Choroid plexus epithelial cell (primary cell): ENCODE measurements at regions not wholly inside any gene's neighbourhood (a gene's known extent, or its start where the extent isn't known, plus 50 kb on each side); places are given as distances from the start of the nearest gene placed in this dataset.
A peak's percentile ranks its signal among the peaks of the same experiment; 100 is the strongest.
"Not testable (repeated sequence)": the region's sequence is repeated elsewhere in the genome, so short reads cannot be mapped to it uniquely, and the experiment has no call there.

Source experiments
- DNase-seq: peaks from one replicate; pipeline ENCODE4 v3.0.0-alpha.2; 2010; ENCODE audit warnings: low read depth
- H3K4me3 ChIP-seq: 2 replicates; pipeline ENCODE4 v1.5.1; 2011; ENCODE audit warnings: low read depth, mild to moderate bottlenecking, control low read depth, low read length, moderate library complexity
- TF ChIP-seq, protein P1 (sequence below): conservative IDR thresholded peaks from 2 replicates; pipeline ENCODE4 v1.5.1; 2011; ENCODE audit warnings: low read depth, mild to moderate bottlenecking, control low read depth, inconsistent platforms, low read length, moderate library complexity

DNA sequence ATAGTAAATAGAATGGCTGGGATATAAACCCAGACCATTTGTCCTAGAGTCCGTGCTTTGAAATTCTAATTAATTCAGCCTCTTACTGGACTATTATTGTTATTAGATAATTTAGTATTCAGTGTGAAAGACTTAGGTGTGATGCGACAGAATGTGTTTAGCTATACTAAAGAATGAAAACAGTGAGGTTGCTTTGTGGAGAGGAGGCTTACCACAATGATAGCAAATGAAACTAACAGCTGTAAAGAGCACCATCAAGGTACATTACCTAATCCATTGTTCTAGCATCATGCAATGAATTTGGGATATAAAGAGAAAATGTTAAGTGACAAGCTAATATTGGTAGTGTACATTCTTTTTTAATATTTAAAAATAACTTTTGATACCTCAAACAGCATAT lies 911.1 kb downstream of the KCNT2 start:
- H3K4me3 ChIP-seq: no peak overlapping the region
- TF ChIP-seq, protein P1, sequence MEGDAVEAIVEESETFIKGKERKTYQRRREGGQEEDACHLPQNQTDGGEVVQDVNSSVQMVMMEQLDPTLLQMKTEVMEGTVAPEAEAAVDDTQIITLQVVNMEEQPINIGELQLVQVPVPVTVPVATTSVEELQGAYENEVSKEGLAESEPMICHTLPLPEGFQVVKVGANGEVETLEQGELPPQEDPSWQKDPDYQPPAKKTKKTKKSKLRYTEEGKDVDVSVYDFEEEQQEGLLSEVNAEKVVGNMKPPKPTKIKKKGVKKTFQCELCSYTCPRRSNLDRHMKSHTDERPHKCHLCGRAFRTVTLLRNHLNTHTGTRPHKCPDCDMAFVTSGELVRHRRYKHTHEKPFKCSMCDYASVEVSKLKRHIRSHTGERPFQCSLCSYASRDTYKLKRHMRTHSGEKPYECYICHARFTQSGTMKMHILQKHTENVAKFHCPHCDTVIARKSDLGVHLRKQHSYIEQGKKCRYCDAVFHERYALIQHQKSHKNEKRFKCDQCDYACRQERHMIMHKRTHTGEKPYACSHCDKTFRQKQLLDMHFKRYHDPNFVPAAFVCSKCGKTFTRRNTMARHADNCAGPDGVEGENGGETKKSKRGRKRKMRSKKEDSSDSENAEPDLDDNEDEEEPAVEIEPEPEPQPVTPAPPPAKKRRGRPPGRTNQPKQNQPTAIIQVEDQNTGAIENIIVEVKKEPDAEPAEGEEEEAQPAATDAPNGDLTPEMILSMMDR: no peak
- DNase-seq: no peak

DNA sequence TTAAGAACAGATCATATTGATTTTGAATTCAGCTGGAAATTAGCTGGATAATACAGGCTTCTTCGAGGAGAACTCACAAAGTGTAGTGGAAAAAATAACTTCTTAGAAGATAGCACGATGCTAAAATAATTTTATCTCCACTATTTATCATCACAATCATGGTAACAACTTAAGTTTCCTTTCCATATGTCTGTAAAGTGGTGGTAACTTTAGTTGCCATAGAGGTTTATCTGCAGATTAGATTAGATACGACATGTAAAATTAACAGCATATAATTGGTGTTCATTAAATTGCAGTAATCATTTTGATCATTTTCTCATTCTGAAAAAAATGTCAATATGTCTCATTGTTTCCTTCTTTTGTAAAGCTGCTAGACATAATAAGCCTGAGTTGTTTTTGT lies 921.5 kb downstream of the KCNT2 start:
- TF ChIP-seq, protein P1: no peak
- no peak for DNase-seq
- no peak overlapping the region for H3K4me3 ChIP-seq

DNA sequence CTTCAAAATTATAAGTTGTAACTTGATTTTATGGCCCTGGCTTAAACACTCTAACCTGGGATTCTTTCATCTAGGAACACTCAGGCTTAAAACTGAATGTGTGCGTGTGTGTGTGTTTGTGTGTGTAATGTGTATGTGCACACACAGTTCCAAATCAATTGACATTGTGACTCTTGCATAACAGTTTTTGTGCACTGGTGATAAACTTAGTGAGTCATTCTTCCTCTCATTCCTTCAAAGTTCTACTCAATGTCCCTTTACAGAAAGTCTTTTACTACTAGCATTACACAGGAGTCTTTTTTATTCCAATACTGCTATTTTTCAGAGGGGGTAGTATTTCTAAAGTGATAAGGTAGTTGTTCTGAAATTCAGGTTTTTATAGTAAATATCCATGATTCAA lies 943.6 kb downstream of the KCNT2 start:
- TF ChIP-seq, protein P1: no peak
- peak; percentile 42 for DNase-seq

DNA sequence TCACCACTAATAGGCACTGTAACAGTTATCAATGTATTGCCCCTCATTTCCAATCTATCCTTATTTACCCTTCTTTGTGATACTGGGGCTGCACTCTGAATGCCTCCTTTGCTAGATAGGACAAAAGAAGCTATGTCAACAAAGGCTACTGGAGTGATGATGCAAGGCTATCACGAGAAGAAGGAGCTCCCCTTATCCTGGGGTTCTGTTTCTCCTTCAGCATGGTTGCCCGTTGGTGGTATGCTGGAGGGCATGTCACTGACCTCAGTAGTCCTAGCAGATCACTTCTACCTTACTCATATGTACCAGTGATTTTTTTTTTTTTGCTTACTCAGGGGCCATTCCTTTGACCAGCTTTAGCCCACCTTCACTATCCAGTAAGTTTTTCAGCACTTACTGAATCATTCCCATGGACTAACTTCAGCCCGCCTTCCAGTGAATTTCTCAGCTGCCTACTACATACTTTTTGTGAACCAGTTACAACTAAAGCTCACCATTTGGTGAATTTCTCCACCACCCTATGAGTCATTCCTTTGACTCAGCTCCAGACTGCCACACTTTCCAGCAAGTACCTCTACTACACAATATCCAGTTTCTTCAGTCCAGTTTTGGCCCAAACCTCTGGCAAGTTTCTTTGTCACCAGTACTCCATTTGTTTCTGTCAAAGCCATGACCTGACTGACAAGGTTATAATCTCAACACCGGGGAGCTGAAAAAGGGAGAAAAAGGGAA lies 944.5 kb downstream of the KCNT2 start:
- no peak overlapping the region for H3K4me3 ChIP-seq
- DNase-seq: peak; percentile 85
- TF ChIP-seq, protein P1: no peak

More for the DNA sequence above, 943.6 kb downstream of the KCNT2 start:
- H3K4me3 ChIP-seq: no peak overlapping the region

DNA sequence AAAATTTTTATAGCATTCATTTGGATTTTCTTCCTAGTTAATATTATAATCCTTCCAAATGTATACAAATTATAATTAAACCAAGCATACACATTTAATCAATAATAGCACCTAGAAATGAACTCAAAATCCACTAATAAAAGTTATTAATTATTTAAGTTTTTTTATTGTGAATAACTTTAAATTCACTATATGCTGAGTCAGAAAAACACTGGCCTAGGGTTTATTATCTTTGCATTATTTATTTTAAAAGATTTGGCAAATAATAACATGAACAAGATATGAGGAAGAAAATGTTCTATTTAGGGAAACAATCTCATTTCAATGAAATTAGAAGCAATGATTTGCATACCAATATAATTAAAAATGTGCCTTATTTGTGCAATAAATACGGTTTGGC lies 951.5 kb downstream of the KCNT2 start:
- TF ChIP-seq, protein P1: no peak
- H3K4me3 ChIP-seq: no peak overlapping the region
- DNase-seq: no peak

DNA sequence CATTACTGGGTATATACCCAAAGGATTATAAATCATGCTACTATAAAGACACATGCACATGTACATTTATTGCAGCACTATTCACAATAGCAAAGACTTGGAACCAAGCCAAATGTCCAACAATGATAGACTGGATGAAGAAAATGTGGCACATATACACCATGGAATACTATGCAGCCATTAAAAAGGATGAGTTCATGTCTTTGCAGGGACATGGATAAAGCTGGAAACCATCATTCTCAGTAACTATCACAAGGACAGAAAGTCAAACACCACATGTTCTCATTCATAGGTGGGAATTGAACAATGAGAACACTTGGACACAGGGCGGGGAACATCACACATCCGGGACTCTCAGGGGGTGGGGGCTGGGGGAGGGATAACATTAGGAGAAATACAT lies 959.4 kb downstream of the KCNT2 start:
- not testable (repeated sequence) for H3K4me3 ChIP-seq, DNase-seq

DNA sequence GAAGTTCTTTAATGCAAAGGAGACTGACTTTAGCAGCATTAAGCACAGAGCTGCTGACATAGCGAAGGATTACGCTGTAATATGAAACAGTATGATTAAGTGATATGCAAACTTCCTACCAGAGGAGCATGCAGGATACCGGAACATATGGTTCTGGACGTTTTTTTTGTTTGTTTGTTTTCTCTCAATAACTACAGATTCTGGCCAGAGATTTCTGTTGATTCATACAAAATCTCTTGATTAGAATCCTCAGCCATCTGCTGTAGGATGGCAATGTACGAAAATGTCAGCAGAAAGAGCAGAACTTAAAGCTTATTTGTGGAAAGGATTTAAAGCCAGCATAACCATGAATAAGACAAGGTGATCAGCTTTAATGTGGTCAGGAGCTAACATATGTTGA lies 970.7 kb downstream of the KCNT2 start:
- peak; percentile 11 for DNase-seq
- TF ChIP-seq, protein P1: no peak
- H3K4me3 ChIP-seq: no peak overlapping the region
